SJCRH30 (cell line): ENCODE measurements at regions not wholly inside any gene's neighbourhood (a gene's known extent, or its start where the extent isn't known, plus 50 kb on each side); places are given as distances from the start of the nearest gene placed in this dataset.
A peak's percentile ranks its signal among the peaks of the same experiment; 100 is the strongest.

Experiments
- DNase-seq, 2 experiments: peaks; one replicate each; pipeline ENCODE4 v3.0.0-alpha.2; 2015 to 2020
- H3K27ac ChIP-seq: fragments of 250-450 bp; sonication (Bioruptor Pico); 2 replicates; pipeline ENCODE4 v1.5.1; 2020; ENCODE audit warnings: mild to moderate bottlenecking, moderate library complexity
- H3K27me3 ChIP-seq: fragments of 250-450 bp; sonication (Bioruptor Pico); 2 replicates; pipeline ENCODE4 v1.5.1; 2020; ENCODE audit warnings: mild to moderate bottlenecking, moderate library complexity
- H3K36me3 ChIP-seq: fragments of 250-450 bp; sonication (Bioruptor Pico); 2 replicates; pipeline ENCODE4 v1.5.1; 2020; ENCODE audit warnings: mild to moderate bottlenecking, moderate library complexity
- H3K4me1 ChIP-seq: fragments of 250-450 bp; sonication (Bioruptor Pico); 2 replicates; pipeline ENCODE4 v1.5.1; 2020; ENCODE audit warnings: mild to moderate bottlenecking, moderate library complexity
- H3K4me3 ChIP-seq: fragments of 250-450 bp; sonication (Bioruptor Pico); 2 replicates; pipeline ENCODE4 v1.5.1; 2020; ENCODE audit warnings: mild to moderate bottlenecking, moderate library complexity
- H3K9me3 ChIP-seq: fragments of 250-450 bp; sonication (Bioruptor Pico); replicated peaks from 2 replicates; pipeline ENCODE4 v1.5.1; 2020; ENCODE audit warnings: mild to moderate bottlenecking, moderate library complexity

GRCh38 chr5:40052808-40053207, 626.9 kb upstream of the PTGER4 start:
- Histone ChIP-seq H3K27ac (no peak overlapping the region), H3K4me3 (no peak overlapping the region), H3K4me1 (no peaks in the 10 kb centered on the region), H3K9me3 (no peaks in the 10 kb centered on the region), H3K36me3 (no peaks in the 10 kb centered on the region), H3K27me3 (no peaks in the 10 kb centered on the region)
- no peak for DNase-seq

GRCh38 chr5:40046792-40047191, 622.0 kb upstream of the DAB2 start:
- no peak overlapping the region for H3K27ac ChIP-seq
- no peaks in the 10 kb centered on the region for H3K9me3 ChIP-seq
- no peaks in the 10 kb centered on the region for H3K27me3 ChIP-seq
- no peak overlapping the region for H3K4me3 ChIP-seq
- H3K4me1 ChIP-seq = no peaks in the 10 kb centered on the region
- no peaks in the 10 kb centered on the region for H3K36me3 ChIP-seq
- DNase-seq = no peak

- H3K4me3 ChIP-seq = no peak overlapping the region
- no peak for DNase-seq
- no peaks in the 10 kb centered on the region for H3K9me3 ChIP-seq
- H3K27ac ChIP-seq = no peak overlapping the region
- H3K4me1 ChIP-seq = no peaks in the 10 kb centered on the region
- H3K27me3 ChIP-seq = no peaks in the 10 kb centered on the region
- no peaks in the 10 kb centered on the region for H3K36me3 ChIP-seq
Measured at GRCh38 chr5:40045429-40045828, 620.6 kb upstream of the DAB2 start.

GRCh38 chr5:40043916-40044315, 619.1 kb upstream of the DAB2 start:
- no peak overlapping the region for H3K27ac ChIP-seq
- no peak overlapping the region for H3K4me3 ChIP-seq
- no peaks in the 10 kb centered on the region for H3K27me3 ChIP-seq
- no peaks in the 10 kb centered on the region for H3K4me1 ChIP-seq
- no peaks in the 10 kb centered on the region for H3K36me3 ChIP-seq
- H3K9me3 ChIP-seq = no peaks in the 10 kb centered on the region
- DNase-seq = no peak

GRCh38 chr5:40041452-40041851, 616.7 kb upstream of the DAB2 start:
- Histone ChIP-seq H3K36me3 (no peaks in the 10 kb centered on the region), H3K4me3 (no peak overlapping the region), H3K9me3 (no peaks in the 10 kb centered on the region), H3K27ac (no peak overlapping the region), H3K4me1 (no peaks in the 10 kb centered on the region), H3K27me3 (no peaks in the 10 kb centered on the region)
- DNase-seq = no peak

GRCh38 chr5:40037713-40038112, 612.9 kb upstream of the DAB2 start:
- Histone ChIP-seq H3K9me3 (no peaks in the 10 kb centered on the region), H3K27me3 (no peaks in the 10 kb centered on the region), H3K4me1 (peaks cover 4% of the 10 kb centered on the region; the same call in 1 of the 2 replicates), H3K36me3 (no peaks in the 10 kb centered on the region), H3K4me3 (no peak overlapping the region), H3K27ac (no peak overlapping the region)
- DNase-seq = no peak

- Histone ChIP-seq H3K9me3 (no peaks in the 10 kb centered on the region), H3K4me3 (no peak overlapping the region), H3K27me3 (no peaks in the 10 kb centered on the region), H3K27ac (no peak overlapping the region), H3K4me1 (peaks cover 9% of the 10 kb centered on the region), H3K36me3 (no peaks in the 10 kb centered on the region)
- no peak for DNase-seq
Measured at GRCh38 chr5:40034441-40034840, 609.7 kb upstream of the DAB2 start.

- DNase-seq = peak; percentile 41 to 68
- H3K9me3 ChIP-seq = no peaks in the 10 kb centered on the region
- peaks cover 9% of the 10 kb centered on the region for H3K4me1 ChIP-seq
- no peaks in the 10 kb centered on the region for H3K27me3 ChIP-seq
- H3K27ac ChIP-seq = no peak overlapping the region
- no peak overlapping the region for H3K4me3 ChIP-seq
- H3K36me3 ChIP-seq = no peaks in the 10 kb centered on the region
Measured at GRCh38 chr5:40033411-40033810, 608.6 kb upstream of the DAB2 start.

GRCh38 chr5:40033009-40033408, 608.2 kb upstream of the DAB2 start:
- H3K4me3 ChIP-seq = no peak overlapping the region
- DNase-seq = no peak
- no peaks in the 10 kb centered on the region for H3K27me3 ChIP-seq
- H3K36me3 ChIP-seq = no peaks in the 10 kb centered on the region
- H3K27ac ChIP-seq = no peak overlapping the region
- no peaks in the 10 kb centered on the region for H3K9me3 ChIP-seq
- peaks cover 9% of the 10 kb centered on the region for H3K4me1 ChIP-seq

GRCh38 chr5:40030661-40031060, 605.9 kb upstream of the DAB2 start:
- peak in 1 of 2 experiments; percentile 45 for DNase-seq
- H3K9me3 ChIP-seq = no peaks in the 10 kb centered on the region
- H3K27ac ChIP-seq = no peak overlapping the region
- no peaks in the 10 kb centered on the region for H3K36me3 ChIP-seq
- no peaks in the 10 kb centered on the region for H3K27me3 ChIP-seq
- no peak overlapping the region for H3K4me3 ChIP-seq
- H3K4me1 ChIP-seq = peaks cover 9% of the 10 kb centered on the region

- Histone ChIP-seq H3K9me3 (no peaks in the 10 kb centered on the region), H3K36me3 (no peaks in the 10 kb centered on the region), H3K4me3 (no peak overlapping the region), H3K4me1 (peaks cover 9% of the 10 kb centered on the region), H3K27ac (no peak overlapping the region), H3K27me3 (no peaks in the 10 kb centered on the region)
- peak in 1 of 2 experiments; percentile 40 for DNase-seq
Measured at GRCh38 chr5:40029711-40030495, 605.1 kb upstream of the DAB2 start.

- Histone ChIP-seq H3K27ac (no peak overlapping the region), H3K4me3 (no peak overlapping the region), H3K9me3 (no peaks in the 10 kb centered on the region), H3K4me1 (peaks cover 5% of the 10 kb centered on the region), H3K27me3 (no peaks in the 10 kb centered on the region), H3K36me3 (no peaks in the 10 kb centered on the region)
- DNase-seq = no peak
Measured at GRCh38 chr5:40027400-40027799, 602.6 kb upstream of the DAB2 start.

- no peaks in the 10 kb centered on the region for H3K36me3 ChIP-seq
- peaks cover 5% of the 10 kb centered on the region for H3K4me1 ChIP-seq
- DNase-seq = no peak
Measured at GRCh38 chr5:40025586-40025985, 600.8 kb upstream of the DAB2 start.

GRCh38 chr5:40022057-40022456, 597.3 kb upstream of the DAB2 start:
- no peak overlapping the region for H3K4me3 ChIP-seq
- H3K9me3 ChIP-seq = no peaks in the 10 kb centered on the region
- no peaks in the 10 kb centered on the region for H3K4me1 ChIP-seq
- no peaks in the 10 kb centered on the region for H3K27me3 ChIP-seq
- no peaks in the 10 kb centered on the region for H3K36me3 ChIP-seq
- no peak for DNase-seq
- no peak overlapping the region for H3K27ac ChIP-seq

More at GRCh38 chr5:40025586-40025985, 600.8 kb upstream of the DAB2 start:
- no peak overlapping the region for H3K27ac ChIP-seq
- H3K4me3 ChIP-seq = no peak overlapping the region
- H3K9me3 ChIP-seq = no peaks in the 10 kb centered on the region
- H3K27me3 ChIP-seq = no peaks in the 10 kb centered on the region

- Histone ChIP-seq H3K36me3 (no peaks in the 10 kb centered on the region), H3K27me3 (no peaks in the 10 kb centered on the region), H3K4me3 (no peak overlapping the region), H3K9me3 (no peaks in the 10 kb centered on the region), H3K27ac (no peak overlapping the region), H3K4me1 (no peaks in the 10 kb centered on the region)
- no peak for DNase-seq
Measured at GRCh38 chr5:40021007-40021406, 596.2 kb upstream of the DAB2 start.

GRCh38 chr5:40017918-40018317, 593.1 kb upstream of the DAB2 start:
- Histone ChIP-seq H3K4me1 (no peaks in the 10 kb centered on the region), H3K36me3 (no peaks in the 10 kb centered on the region), H3K27me3 (no peaks in the 10 kb centered on the region), H3K4me3 (no peak overlapping the region), H3K9me3 (no peaks in the 10 kb centered on the region), H3K27ac (no peak overlapping the region)
- DNase-seq = no peak
